ENCODE measurements at regions not wholly inside any gene's neighbourhood (a gene's known extent, or its start where the extent isn't known, plus 50 kb on each side); places are given as distances from the start of the nearest gene placed in this dataset.

- intact Hi-C loops (cut with DNase I), result no loop called here
- 54 to 56% (median 56%) methylated on average over 6 of the region's 6 CpGs for WGBS, 3 donors
These were observed 493.6 kb upstream of the FAT3 start for GRCh38 chr11:91731051-91731450.

GRCh38 chr11:91730620-91731019 is 494.0 kb upstream of the FAT3 start:
- no peaks in the 10 kb centered on the region for H3K36me3 ChIP-seq
- H3K4me3 ChIP-seq, result no peak overlapping the region
- H3K27ac ChIP-seq, result no peak overlapping the region
- no peak for TF ChIP-seq POLR2A (IDR thresholded peaks at IDR 0.05)
- TF ChIP-seq EP300 (IDR thresholded peaks at IDR 0.05), result no peak
- no peak for TF ChIP-seq CTCF (IDR thresholded peaks at IDR 0.05)
- H3K27me3 ChIP-seq, result no peaks in the 10 kb centered on the region
- no peak for DNase-seq
- 89 to 92% (median 92%) methylated on average over 4 of the region's 4 CpGs for WGBS, 3 donors
- intact Hi-C loops (cut with DNase I), result no loop called here
- no peaks in the 10 kb centered on the region for H3K9me3 ChIP-seq
- H3K4me1 ChIP-seq (ENCODE audit: insufficient read depth), result no peaks in the 10 kb centered on the region

More at GRCh38 chr11:91731051-91731450, 493.6 kb upstream of the FAT3 start:
- no peaks in the 10 kb centered on the region for H3K4me1 ChIP-seq (ENCODE audit: insufficient read depth)
- no peak for DNase-seq
- TF ChIP-seq CTCF (IDR thresholded peaks at IDR 0.05) (no peak), EP300 (IDR thresholded peaks at IDR 0.05) (no peak), POLR2A (IDR thresholded peaks at IDR 0.05) (no peak)
- no peak overlapping the region for H3K27ac ChIP-seq
- no peaks in the 10 kb centered on the region for H3K36me3 ChIP-seq
- no peak overlapping the region for H3K4me3 ChIP-seq
- H3K9me3 ChIP-seq, result no peaks in the 10 kb centered on the region
- H3K27me3 ChIP-seq, result no peaks in the 10 kb centered on the region

GRCh38 chr11:91730057-91730456 is 494.6 kb upstream of the FAT3 start:
- intact Hi-C loops (cut with DNase I), result no loop called here
- H3K9me3 ChIP-seq, result no peaks in the 10 kb centered on the region

DNA sequence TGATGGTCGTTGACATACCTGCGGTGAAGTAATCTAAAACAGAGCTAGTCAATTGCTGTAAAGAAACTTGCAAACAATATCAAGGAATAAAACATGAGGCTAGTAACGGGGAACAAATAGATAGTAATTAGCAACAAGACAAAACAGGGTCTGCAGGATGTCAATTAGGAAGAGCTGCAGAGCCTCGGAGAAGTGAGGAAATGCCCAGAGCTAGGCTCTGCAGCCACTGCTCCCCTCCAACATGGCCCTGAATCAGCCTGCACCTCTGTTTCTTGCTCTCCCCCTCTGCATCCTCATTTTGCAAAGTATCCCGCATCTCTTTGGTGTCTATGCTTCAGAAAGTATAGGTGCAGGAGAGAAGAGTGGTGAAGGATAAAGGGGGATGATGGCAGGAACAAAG is 507.4 kb upstream of the FAT3 start:
- Histone ChIP-seq H3K36me3 (no peaks in the 10 kb centered on the region), H3K4me1 (ENCODE audit: insufficient read depth) (no peaks in the 10 kb centered on the region), H3K27ac (no peak overlapping the region), H3K4me3 (no peak overlapping the region), H3K27me3 (no peaks in the 10 kb centered on the region), H3K9me3 (no peaks in the 10 kb centered on the region)
- 58 to 62% (median 58%) methylated on average over 5 of the region's 5 CpGs for WGBS, 3 donors
- DNase-seq, result no peak
- TF ChIP-seq CTCF (IDR thresholded peaks at IDR 0.05) (no peak), EP300 (IDR thresholded peaks at IDR 0.05) (no peak), POLR2A (IDR thresholded peaks at IDR 0.05) (no peak)
- intact Hi-C loops (cut with DNase I), result no loop called here

More at GRCh38 chr11:91730057-91730456, 494.6 kb upstream of the FAT3 start:
- Histone ChIP-seq H3K27ac (no peak overlapping the region), H3K36me3 (no peaks in the 10 kb centered on the region), H3K4me3 (no peak overlapping the region), H3K4me1 (ENCODE audit: insufficient read depth) (no peaks in the 10 kb centered on the region), H3K27me3 (no peaks in the 10 kb centered on the region)
- DNase-seq, result no peak
- TF ChIP-seq POLR2A (IDR thresholded peaks at IDR 0.05), result no peak
- no peak for TF ChIP-seq CTCF (IDR thresholded peaks at IDR 0.05)
- no peak for TF ChIP-seq EP300 (IDR thresholded peaks at IDR 0.05)

Measured in ovary (tissue), 7 donors.